ENCODE measurements at regions not wholly inside any gene's neighbourhood (a gene's known extent, or its start where the extent isn't known, plus 50 kb on each side); places are given as distances from the start of the nearest gene placed in this dataset.

DNA sequence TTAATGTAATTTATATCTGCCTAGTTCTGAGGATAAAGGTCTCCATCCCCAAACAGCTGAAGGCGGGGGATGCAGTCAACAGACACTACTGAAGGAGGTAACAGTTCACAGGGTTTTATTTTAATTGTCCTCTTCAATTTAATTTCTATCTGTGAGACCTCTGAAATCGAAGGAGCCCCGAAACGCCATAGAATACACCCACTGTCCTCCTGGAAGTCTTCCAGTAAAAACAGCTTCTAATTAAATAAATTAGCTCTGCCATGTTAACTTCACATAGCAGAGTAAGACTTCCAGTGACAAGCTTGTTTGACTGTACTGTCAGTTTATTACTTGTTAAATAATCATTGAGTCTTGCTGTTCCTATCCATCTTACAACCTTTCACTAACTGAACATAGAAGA, 193.5 kb downstream of the SEC61B start:
- no peaks in the 10 kb centered on the region for H3K79me2 ChIP-seq (ENCODE audit: insufficient read depth, low read depth, low read length)
- H3K9me2 ChIP-seq (ENCODE audit: insufficient read depth, low read length) = no peaks in the 10 kb centered on the region
- intact Hi-C loops (cut with micrococcal nuclease; ENCODE audit: unreplicated experiment) = no loop called here
- H3K36me3 ChIP-seq (ENCODE audit: insufficient read depth, low read length) = no peaks in the 10 kb centered on the region
- H3K4me2 ChIP-seq (ENCODE audit: low read length) = no peak overlapping the region
- H4K20me1 ChIP-seq (ENCODE audit: insufficient read depth, low read length) = no peaks in the 10 kb centered on the region
- DNase-seq (ENCODE audit: low spot score) = no peak
- ChIA-PET POLR2A (no interaction called here), CTCF (ENCODE audit: unreplicated experiment) (no interaction called here)
- H3K4me1 ChIP-seq (ENCODE audit: insufficient read depth, low read length, poor library complexity, severe bottlenecking) = no peaks in the 10 kb centered on the region
- no peaks in the 10 kb centered on the region for H3K9me3 ChIP-seq (ENCODE audit: low read length)
- no peak overlapping the region for H3K27ac ChIP-seq (ENCODE audit: low read depth, low read length, poor library complexity, severe bottlenecking)
- H3K4me3 ChIP-seq (ENCODE audit: low read depth, low read length, poor library complexity, severe bottlenecking) = no peak overlapping the region
- no peak overlapping the region for H2AFZ ChIP-seq (ENCODE audit: low read length)
- TF ChIP-seq, protein P1, sequence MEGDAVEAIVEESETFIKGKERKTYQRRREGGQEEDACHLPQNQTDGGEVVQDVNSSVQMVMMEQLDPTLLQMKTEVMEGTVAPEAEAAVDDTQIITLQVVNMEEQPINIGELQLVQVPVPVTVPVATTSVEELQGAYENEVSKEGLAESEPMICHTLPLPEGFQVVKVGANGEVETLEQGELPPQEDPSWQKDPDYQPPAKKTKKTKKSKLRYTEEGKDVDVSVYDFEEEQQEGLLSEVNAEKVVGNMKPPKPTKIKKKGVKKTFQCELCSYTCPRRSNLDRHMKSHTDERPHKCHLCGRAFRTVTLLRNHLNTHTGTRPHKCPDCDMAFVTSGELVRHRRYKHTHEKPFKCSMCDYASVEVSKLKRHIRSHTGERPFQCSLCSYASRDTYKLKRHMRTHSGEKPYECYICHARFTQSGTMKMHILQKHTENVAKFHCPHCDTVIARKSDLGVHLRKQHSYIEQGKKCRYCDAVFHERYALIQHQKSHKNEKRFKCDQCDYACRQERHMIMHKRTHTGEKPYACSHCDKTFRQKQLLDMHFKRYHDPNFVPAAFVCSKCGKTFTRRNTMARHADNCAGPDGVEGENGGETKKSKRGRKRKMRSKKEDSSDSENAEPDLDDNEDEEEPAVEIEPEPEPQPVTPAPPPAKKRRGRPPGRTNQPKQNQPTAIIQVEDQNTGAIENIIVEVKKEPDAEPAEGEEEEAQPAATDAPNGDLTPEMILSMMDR (conservative IDR thresholded peaks at IDR 0.05; ENCODE audit: low read length) = no peak
- TF ChIP-seq EZH2phosphoT487 (IDR thresholded peaks at IDR 0.05; ENCODE audit: borderline replicate concordance, low read depth, low read length) = no peak
- no TSS peak for BruUV-seq (replicated peaks)

DNA sequence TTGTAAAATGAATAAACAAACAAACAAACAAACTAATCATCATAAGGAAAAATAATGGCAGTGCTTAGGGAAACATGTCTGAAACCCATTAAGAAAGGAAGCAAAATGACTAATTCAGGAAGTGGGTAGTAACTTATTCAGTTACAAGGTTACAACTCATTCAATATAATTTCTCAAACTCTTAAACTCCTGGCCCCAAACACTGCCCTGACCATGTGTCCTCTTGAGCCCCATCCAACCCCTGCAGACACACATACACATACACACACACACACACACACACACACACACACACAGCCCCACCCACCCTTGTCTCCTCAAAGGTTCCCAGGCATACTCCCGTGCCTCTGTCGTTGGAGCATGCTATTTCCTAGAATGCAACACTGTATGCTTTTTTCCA, 193.9 kb downstream of the SEC61B start:
- Histone ChIP-seq H3K4me3 (ENCODE audit: low read depth, low read length, poor library complexity, severe bottlenecking) (no peak overlapping the region), H3K79me2 (ENCODE audit: insufficient read depth, low read depth, low read length) (no peaks in the 10 kb centered on the region), H3K27ac (ENCODE audit: low read depth, low read length, poor library complexity, severe bottlenecking) (no peak overlapping the region), H2AFZ (ENCODE audit: low read length) (no peak overlapping the region), H3K9me2 (ENCODE audit: insufficient read depth, low read length) (no peaks in the 10 kb centered on the region), H3K4me1 (ENCODE audit: insufficient read depth, low read length, poor library complexity, severe bottlenecking) (no peaks in the 10 kb centered on the region), H4K20me1 (ENCODE audit: insufficient read depth, low read length) (no peaks in the 10 kb centered on the region), H3K9me3 (ENCODE audit: low read length) (no peaks in the 10 kb centered on the region), H3K4me2 (ENCODE audit: low read length) (no peak overlapping the region), H3K36me3 (ENCODE audit: insufficient read depth, low read length) (no peaks in the 10 kb centered on the region)
- POLR2A ChIA-PET = no interaction called here
- CTCF ChIA-PET (ENCODE audit: unreplicated experiment) = no interaction called here
- intact Hi-C loops (cut with micrococcal nuclease; ENCODE audit: unreplicated experiment) = no loop called here
- TF ChIP-seq, protein P1 (conservative IDR thresholded peaks at IDR 0.05; ENCODE audit: low read length) = no peak
- TF ChIP-seq EZH2phosphoT487 (IDR thresholded peaks at IDR 0.05; ENCODE audit: borderline replicate concordance, low read depth, low read length) = no peak
- BruUV-seq (replicated peaks) = no TSS peak
- DNase-seq (ENCODE audit: low spot score) = no peak

DNA sequence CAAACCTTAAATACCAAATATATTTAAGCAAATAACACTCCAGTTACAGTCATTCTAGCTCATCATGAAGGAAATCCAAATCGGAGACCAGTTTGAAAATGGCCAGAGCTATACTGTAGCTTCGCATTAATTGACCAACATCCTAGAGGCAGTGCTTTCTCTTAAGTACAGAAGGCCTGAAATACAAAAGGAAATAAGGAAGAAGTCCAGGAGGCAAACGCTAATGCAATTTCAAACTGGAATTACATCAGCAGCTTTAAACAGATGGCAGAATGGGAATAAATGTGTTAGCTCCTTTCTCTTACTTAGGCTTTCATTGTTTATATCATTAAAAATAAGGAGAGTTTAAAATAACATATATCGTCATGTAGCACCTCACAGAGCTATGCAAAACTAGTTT, 197.0 kb downstream of the SEC61B start:
- no peak overlapping the region for H3K27ac ChIP-seq (ENCODE audit: low read depth, low read length, poor library complexity, severe bottlenecking)
- no peak overlapping the region for H3K4me2 ChIP-seq (ENCODE audit: low read length)
- TF ChIP-seq, protein P1 (conservative IDR thresholded peaks at IDR 0.05; ENCODE audit: low read length) = no peak
- no peak for TF ChIP-seq EZH2phosphoT487 (IDR thresholded peaks at IDR 0.05; ENCODE audit: borderline replicate concordance, low read depth, low read length)
- BruUV-seq (replicated peaks) = no TSS peak
- H3K4me3 ChIP-seq (ENCODE audit: low read depth, low read length, poor library complexity, severe bottlenecking) = no peak overlapping the region
- H3K36me3 ChIP-seq (ENCODE audit: insufficient read depth, low read length) = no peaks in the 10 kb centered on the region
- ChIA-PET CTCF (ENCODE audit: unreplicated experiment) (no interaction called here), POLR2A (interaction anchor here (0.6 to 1.4 kb wide), 4 partner anchors 18 to 1086 kb away, joined by 3 to 5 read pairs (median 4); no protein-coding TSS in a partner anchor)
- H3K4me1 ChIP-seq (ENCODE audit: insufficient read depth, low read length, poor library complexity, severe bottlenecking) = no peaks in the 10 kb centered on the region
- no peaks in the 10 kb centered on the region for H3K79me2 ChIP-seq (ENCODE audit: insufficient read depth, low read depth, low read length)
- no peak for DNase-seq (ENCODE audit: low spot score)
- no peak overlapping the region for H2AFZ ChIP-seq (ENCODE audit: low read length)
- intact Hi-C loops (cut with micrococcal nuclease; ENCODE audit: unreplicated experiment) = no loop called here
- H3K9me3 ChIP-seq (ENCODE audit: low read length) = no peaks in the 10 kb centered on the region
- H3K9me2 ChIP-seq (ENCODE audit: insufficient read depth, low read length) = no peaks in the 10 kb centered on the region
- H4K20me1 ChIP-seq (ENCODE audit: insufficient read depth, low read length) = no peaks in the 10 kb centered on the region
